ENCODE measurements at regions not wholly inside any gene's neighbourhood (a gene's known extent, or its start where the extent isn't known, plus 50 kb on each side); places are given as distances from the start of the nearest gene placed in this dataset.

DNA sequence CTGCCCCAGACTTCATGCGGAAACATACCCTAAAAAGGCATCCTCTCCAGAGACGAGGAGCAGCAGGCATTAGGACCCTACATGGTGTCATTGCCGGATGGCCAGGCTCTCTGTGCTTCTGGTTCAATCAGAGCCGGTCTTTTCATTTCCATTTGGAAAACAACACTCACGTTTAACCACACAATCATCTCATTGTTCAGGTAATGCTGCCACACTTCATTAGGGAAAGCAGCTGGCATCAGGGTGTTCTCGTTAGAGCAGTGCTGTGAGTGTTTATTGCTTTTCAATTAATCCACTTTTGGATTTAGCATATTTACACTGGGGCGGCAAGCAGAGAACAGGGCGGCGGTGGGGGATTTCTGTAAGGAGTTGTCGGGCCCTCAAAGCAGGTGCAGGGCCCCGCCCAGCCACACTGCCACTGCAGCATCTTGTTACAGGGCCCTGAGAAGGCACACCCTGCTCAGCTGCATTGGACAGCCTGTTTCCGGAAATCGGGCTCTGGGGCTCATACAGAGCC is 338.6 kb downstream of the SHANK2 start:
- no peak overlapping the region for H3K4me3 ChIP-seq (ENCODE audit: low read depth, low read length)
- DNase-seq (ENCODE audit: low read depth), result no peak
- TF ChIP-seq, protein P1, sequence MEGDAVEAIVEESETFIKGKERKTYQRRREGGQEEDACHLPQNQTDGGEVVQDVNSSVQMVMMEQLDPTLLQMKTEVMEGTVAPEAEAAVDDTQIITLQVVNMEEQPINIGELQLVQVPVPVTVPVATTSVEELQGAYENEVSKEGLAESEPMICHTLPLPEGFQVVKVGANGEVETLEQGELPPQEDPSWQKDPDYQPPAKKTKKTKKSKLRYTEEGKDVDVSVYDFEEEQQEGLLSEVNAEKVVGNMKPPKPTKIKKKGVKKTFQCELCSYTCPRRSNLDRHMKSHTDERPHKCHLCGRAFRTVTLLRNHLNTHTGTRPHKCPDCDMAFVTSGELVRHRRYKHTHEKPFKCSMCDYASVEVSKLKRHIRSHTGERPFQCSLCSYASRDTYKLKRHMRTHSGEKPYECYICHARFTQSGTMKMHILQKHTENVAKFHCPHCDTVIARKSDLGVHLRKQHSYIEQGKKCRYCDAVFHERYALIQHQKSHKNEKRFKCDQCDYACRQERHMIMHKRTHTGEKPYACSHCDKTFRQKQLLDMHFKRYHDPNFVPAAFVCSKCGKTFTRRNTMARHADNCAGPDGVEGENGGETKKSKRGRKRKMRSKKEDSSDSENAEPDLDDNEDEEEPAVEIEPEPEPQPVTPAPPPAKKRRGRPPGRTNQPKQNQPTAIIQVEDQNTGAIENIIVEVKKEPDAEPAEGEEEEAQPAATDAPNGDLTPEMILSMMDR (IDR thresholded peaks at IDR 0.05; ENCODE audit: insufficient read depth, low read depth, low read length, missing control alignments), result no peak

GRCh38 chr11:70914496-70914895 is 337.9 kb downstream of the SHANK2 start:
- TF ChIP-seq, protein P1 (IDR thresholded peaks at IDR 0.05; ENCODE audit: insufficient read depth, low read depth, low read length, missing control alignments), result no peak
- DNase-seq (ENCODE audit: low read depth), result no peak
- H3K4me3 ChIP-seq (ENCODE audit: low read depth, low read length), result no peak overlapping the region

DNA sequence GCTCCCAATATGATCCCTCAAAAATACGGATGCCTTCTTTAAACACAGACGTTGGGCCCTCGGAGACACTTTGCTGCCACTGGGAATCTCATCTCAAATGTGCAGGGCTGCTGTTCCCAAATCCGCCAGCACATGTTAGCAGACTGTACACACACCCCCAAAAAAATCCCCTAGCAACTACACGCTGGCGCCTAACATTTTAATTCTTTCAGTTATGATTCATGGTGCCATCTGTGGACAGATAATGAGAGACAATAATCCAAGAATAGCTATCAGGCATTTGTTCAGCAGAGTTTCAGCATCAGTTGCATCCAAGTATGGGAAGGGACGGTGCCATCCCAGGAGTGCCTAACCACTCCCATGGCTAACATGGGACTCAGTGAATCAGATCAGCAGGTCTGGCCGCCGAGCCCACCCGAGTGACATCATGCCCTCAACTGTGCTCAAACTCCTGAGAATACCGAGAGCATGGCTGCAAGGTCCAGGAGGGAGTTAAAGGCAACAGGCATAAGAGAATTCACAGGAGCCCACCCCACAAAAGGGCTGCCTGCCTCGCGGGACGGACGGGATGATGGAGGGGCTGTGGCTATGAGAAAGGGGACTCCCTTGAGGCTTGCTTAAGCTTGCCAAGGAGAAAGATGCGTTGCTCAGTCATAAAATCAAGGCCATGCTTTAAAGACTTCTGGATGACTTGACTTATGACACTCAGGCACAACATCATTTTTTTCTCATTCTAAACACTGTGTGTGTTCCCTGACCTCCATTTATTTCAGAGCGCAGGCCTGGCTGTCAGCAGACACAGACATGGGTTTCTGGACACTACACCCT is 337.0 kb downstream of the SHANK2 start:
- TF ChIP-seq, protein P1 (IDR thresholded peaks at IDR 0.05; ENCODE audit: insufficient read depth, low read depth, low read length, missing control alignments), result no peak

DNA sequence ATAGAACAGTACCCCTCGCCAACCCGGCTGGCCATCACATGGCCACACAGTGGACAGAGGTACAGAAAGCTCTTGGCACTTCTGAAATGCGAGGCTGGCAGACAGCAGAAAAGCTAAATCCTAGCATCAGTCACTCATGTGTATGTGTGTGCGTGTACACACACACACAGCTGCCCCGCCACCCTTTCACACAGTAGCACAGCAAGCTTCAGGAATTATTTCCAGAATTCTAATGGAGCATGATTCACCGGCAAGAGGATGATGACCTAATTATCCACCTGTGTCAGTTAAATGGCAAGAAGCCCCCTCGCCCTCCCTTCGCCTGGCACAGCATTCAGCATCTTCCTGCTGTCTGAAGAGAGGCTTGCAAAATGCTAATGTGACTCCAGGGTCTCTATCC is 336.0 kb downstream of the SHANK2 start:
- no peak for DNase-seq (ENCODE audit: low read depth)
- H3K4me3 ChIP-seq (ENCODE audit: low read depth, low read length), result no peak overlapping the region
- TF ChIP-seq, protein P1 (IDR thresholded peaks at IDR 0.05; ENCODE audit: insufficient read depth, low read depth, low read length, missing control alignments), result no peak

More for the DNA sequence above, 337.0 kb downstream of the SHANK2 start:
- no peak for DNase-seq (ENCODE audit: low read depth)
- H3K4me3 ChIP-seq (ENCODE audit: low read depth, low read length), result no peak overlapping the region

DNA sequence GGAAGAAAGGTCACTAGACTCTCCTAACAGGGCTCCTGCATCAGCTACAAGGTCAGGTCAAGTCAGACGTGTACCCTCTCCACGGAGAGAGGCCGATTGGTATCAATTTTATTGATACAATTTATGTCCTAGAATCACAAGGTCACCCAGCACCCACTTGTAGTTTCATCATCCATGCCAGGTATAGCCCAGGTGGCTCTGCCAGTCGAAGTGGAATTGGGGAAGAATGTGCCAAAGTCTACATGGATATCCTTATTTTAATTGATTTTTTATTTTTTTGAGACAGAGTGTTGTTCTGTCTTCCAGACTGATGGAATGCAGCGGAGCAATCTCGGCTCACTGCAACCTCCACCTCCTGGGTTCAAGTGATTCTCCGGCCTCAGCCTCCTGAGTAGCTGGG is 334.1 kb downstream of the SHANK2 start:
- TF ChIP-seq, protein P1 (IDR thresholded peaks at IDR 0.05; ENCODE audit: insufficient read depth, low read depth, low read length, missing control alignments), result no peak

DNA sequence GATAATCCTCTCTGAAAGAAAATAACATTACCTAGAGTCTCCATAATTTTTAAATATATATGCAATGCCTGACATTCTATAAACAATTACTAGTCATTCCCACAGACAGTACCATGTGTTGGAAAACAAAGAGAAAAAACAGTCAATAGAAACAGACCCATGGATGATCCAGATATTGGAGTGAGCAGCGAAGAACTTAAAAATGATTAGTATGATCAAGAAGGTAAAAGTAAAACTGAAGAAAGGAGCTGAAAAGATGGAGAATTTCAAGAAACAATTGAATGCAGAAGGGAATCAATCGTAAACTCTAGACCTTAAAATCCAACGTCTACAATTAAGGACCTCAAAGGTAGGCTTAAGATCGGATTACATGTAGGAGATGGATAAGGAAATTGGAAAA is 330.6 kb downstream of the SHANK2 start:
- DNase-seq (ENCODE audit: low read depth), result no peak
- no peak overlapping the region for H3K4me3 ChIP-seq (ENCODE audit: low read depth, low read length)
- TF ChIP-seq, protein P1 (IDR thresholded peaks at IDR 0.05; ENCODE audit: insufficient read depth, low read depth, low read length, missing control alignments), result no peak

More for the DNA sequence above, 334.1 kb downstream of the SHANK2 start:
- no peak for DNase-seq (ENCODE audit: low read depth)
- no peak overlapping the region for H3K4me3 ChIP-seq (ENCODE audit: low read depth, low read length)

All from GM12865 (cell line).